H1 (cell line): ENCODE measurements at regions not wholly inside any gene's neighbourhood (a gene's known extent, or its start where the extent isn't known, plus 50 kb on each side); places are given as distances from the start of the nearest gene placed in this dataset.

Source experiments
- CBX5 ChIP-seq: fragments of 300-800, 300-1000 bp; sonication (generic); IDR thresholded peaks from 2 replicates; pipeline ENCODE4 v1.7.1; 2016; ENCODE audit warnings: antibody characterized with exemption, low read length, low read depth
- CEBPB ChIP-seq: IDR thresholded peaks from 2 replicates; pipeline ENCODE4 v1.6.1; 2012; ENCODE audit warnings: low read depth, low read length
- CHD1 ChIP-seq: IDR thresholded peaks from 2 replicates; pipeline ENCODE4 v1.6.1; 2012; ENCODE audit warnings: low read depth, low read length, improper control_type of control experiment
- CREB1 ChIP-seq: IDR thresholded peaks from 2 replicates; pipeline ENCODE4 v1.6.1; 2012; ENCODE audit warnings: inconsistent platforms
- KDM1A ChIP-seq: fragments of 200-600, 300-600 bp; sonication (generic); IDR thresholded peaks from 2 replicates; pipeline ENCODE4 v1.7.1; 2016; ENCODE audit warnings: mild to moderate bottlenecking, low read length, borderline replicate concordance
- SIX5 ChIP-seq: IDR thresholded peaks from 2 replicates; pipeline ENCODE4 v1.6.1; 2011; ENCODE audit warnings: mild to moderate bottlenecking, low read depth, low read length
- SP2 ChIP-seq: IDR thresholded peaks from 2 replicates; pipeline ENCODE4 v1.6.1; 2012; ENCODE audit warnings: mild to moderate bottlenecking, low read length, inconsistent platforms
- TF ChIP-seq, protein P1 (sequence below): IDR thresholded peaks from 2 replicates; pipeline ENCODE4 v1.6.1; 2012; ENCODE audit warnings: inconsistent platforms
- TF ChIP-seq, protein P2 (sequence below): fragments of 300-600 bp; sonication (generic); IDR thresholded peaks from 2 replicates; pipeline ENCODE4 v1.7.1; 2012; ENCODE audit warnings: low read length, moderate library complexity, mild to moderate bottlenecking, inconsistent platforms; ENCODE audit not compliant: insufficient replicate concordance

DNA sequence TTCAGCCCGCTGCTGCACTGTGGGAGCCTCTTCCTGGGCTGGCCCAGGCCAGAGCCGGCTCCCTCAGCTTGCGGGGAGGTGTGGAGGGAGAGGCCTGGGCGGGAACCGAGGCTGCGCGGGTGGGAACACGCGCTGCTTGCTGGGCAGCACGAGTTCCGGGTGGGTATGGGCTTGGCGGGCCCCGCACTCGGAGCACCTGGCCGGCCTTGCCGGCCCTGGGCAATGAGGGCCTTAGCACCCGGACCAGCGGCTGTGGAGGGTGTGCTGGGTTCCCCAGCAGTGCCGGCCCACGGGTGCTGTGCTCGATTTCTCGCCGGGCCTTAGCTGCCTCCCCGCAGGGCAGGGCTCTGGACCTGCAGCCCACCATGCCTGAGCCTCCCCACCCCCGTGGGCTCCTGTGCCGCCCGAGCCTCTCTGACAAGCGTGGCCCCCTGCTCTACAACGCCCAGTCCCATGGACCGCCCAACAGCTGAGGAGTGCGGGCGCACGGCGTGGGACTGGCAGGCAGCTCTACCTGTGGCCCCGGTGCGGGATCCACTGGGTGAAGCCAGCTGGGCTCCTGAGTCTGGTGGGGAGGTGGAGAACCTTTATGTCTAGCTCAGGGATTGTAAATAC is 1366.4 kb upstream of the NUDT12 start (continued):
- TF ChIP-seq, protein P1, sequence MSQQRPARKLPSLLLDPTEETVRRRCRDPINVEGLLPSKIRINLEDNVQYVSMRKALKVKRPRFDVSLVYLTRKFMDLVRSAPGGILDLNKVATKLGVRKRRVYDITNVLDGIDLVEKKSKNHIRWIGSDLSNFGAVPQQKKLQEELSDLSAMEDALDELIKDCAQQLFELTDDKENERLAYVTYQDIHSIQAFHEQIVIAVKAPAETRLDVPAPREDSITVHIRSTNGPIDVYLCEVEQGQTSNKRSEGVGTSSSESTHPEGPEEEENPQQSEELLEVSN: no peak
- TF ChIP-seq SIX5 (no peak), CHD1 (no peak), SP2 (no peak), KDM1A (no peak), CREB1 (no peak), CBX5 (no peak), CEBPB (no peak)
- TF ChIP-seq, protein P2, sequence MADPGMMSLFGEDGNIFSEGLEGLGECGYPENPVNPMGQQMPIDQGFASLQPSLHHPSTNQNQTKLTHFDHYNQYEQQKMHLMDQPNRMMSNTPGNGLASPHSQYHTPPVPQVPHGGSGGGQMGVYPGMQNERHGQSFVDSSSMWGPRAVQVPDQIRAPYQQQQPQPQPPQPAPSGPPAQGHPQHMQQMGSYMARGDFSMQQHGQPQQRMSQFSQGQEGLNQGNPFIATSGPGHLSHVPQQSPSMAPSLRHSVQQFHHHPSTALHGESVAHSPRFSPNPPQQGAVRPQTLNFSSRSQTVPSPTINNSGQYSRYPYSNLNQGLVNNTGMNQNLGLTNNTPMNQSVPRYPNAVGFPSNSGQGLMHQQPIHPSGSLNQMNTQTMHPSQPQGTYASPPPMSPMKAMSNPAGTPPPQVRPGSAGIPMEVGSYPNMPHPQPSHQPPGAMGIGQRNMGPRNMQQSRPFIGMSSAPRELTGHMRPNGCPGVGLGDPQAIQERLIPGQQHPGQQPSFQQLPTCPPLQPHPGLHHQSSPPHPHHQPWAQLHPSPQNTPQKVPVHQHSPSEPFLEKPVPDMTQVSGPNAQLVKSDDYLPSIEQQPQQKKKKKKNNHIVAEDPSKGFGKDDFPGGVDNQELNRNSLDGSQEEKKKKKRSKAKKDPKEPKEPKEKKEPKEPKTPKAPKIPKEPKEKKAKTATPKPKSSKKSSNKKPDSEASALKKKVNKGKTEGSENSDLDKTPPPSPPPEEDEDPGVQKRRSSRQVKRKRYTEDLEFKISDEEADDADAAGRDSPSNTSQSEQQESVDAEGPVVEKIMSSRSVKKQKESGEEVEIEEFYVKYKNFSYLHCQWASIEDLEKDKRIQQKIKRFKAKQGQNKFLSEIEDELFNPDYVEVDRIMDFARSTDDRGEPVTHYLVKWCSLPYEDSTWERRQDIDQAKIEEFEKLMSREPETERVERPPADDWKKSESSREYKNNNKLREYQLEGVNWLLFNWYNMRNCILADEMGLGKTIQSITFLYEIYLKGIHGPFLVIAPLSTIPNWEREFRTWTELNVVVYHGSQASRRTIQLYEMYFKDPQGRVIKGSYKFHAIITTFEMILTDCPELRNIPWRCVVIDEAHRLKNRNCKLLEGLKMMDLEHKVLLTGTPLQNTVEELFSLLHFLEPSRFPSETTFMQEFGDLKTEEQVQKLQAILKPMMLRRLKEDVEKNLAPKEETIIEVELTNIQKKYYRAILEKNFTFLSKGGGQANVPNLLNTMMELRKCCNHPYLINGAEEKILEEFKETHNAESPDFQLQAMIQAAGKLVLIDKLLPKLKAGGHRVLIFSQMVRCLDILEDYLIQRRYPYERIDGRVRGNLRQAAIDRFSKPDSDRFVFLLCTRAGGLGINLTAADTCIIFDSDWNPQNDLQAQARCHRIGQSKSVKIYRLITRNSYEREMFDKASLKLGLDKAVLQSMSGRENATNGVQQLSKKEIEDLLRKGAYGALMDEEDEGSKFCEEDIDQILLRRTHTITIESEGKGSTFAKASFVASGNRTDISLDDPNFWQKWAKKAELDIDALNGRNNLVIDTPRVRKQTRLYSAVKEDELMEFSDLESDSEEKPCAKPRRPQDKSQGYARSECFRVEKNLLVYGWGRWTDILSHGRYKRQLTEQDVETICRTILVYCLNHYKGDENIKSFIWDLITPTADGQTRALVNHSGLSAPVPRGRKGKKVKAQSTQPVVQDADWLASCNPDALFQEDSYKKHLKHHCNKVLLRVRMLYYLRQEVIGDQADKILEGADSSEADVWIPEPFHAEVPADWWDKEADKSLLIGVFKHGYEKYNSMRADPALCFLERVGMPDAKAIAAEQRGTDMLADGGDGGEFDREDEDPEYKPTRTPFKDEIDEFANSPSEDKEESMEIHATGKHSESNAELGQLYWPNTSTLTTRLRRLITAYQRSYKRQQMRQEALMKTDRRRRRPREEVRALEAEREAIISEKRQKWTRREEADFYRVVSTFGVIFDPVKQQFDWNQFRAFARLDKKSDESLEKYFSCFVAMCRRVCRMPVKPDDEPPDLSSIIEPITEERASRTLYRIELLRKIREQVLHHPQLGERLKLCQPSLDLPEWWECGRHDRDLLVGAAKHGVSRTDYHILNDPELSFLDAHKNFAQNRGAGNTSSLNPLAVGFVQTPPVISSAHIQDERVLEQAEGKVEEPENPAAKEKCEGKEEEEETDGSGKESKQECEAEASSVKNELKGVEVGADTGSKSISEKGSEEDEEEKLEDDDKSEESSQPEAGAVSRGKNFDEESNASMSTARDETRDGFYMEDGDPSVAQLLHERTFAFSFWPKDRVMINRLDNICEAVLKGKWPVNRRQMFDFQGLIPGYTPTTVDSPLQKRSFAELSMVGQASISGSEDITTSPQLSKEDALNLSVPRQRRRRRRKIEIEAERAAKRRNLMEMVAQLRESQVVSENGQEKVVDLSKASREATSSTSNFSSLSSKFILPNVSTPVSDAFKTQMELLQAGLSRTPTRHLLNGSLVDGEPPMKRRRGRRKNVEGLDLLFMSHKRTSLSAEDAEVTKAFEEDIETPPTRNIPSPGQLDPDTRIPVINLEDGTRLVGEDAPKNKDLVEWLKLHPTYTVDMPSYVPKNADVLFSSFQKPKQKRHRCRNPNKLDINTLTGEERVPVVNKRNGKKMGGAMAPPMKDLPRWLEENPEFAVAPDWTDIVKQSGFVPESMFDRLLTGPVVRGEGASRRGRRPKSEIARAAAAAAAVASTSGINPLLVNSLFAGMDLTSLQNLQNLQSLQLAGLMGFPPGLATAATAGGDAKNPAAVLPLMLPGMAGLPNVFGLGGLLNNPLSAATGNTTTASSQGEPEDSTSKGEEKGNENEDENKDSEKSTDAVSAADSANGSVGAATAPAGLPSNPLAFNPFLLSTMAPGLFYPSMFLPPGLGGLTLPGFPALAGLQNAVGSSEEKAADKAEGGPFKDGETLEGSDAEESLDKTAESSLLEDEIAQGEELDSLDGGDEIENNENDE: no peak
